GM20431 (cell line): ENCODE measurements at regions not wholly inside any gene's neighbourhood (a gene's known extent, or its start where the extent isn't known, plus 50 kb on each side); places are given as distances from the start of the nearest gene placed in this dataset.

Source experiments
- in situ Hi-C: fragments of 300-500 bp; cut with MseI, MboI; formaldehyde crosslinking; loops from one replicate; pipeline ENCODE4 v1.15.0; 2020; ENCODE audit warnings: low sequenced_read_pairs; ENCODE audit not compliant: unreplicated experiment

GRCh38 chr12:91551242-91551641 is 368.6 kb upstream of the DCN start:
- in situ Hi-C loops = no loop called here

- in situ Hi-C loops = no loop called here
Observed at GRCh38 chr12:91542666-91543065, 360.0 kb upstream of the DCN start.

GRCh38 chr12:91542067-91542466 is 359.4 kb upstream of the DCN start:
- in situ Hi-C loops = no loop called here

- in situ Hi-C loops = no loop called here
Observed at GRCh38 chr12:91538418-91538817, 355.8 kb upstream of the DCN start.

- in situ Hi-C loops = no loop called here
Observed at GRCh38 chr12:91533366-91533765, 350.7 kb upstream of the DCN start.

- in situ Hi-C loops = no loop called here
Observed at GRCh38 chr12:91529829-91530228, 347.2 kb upstream of the DCN start.

- in situ Hi-C loops = no loop called here
Observed at GRCh38 chr12:91523831-91524230, 341.2 kb upstream of the DCN start.

- in situ Hi-C loops = no loop called here
Observed at GRCh38 chr12:91516695-91517047, 334.1 kb upstream of the DCN start.

- in situ Hi-C loops = no loop called here
Observed at GRCh38 chr12:91515944-91516694, 333.5 kb upstream of the DCN start.

GRCh38 chr12:91513313-91513712 is 330.7 kb upstream of the DCN start:
- in situ Hi-C loops = no loop called here

GRCh38 chr12:91511795-91512420 is 329.3 kb upstream of the DCN start:
- in situ Hi-C loops = no loop called here

GRCh38 chr12:91507754-91508153 is 325.1 kb upstream of the DCN start:
- in situ Hi-C loops = no loop called here

- in situ Hi-C loops = no loop called here
Observed at GRCh38 chr12:91506452-91506851, 323.8 kb upstream of the DCN start.

- in situ Hi-C loops = no loop called here
Observed at GRCh38 chr12:91505006-91505405, 322.4 kb upstream of the DCN start.

- in situ Hi-C loops = no loop called here
Observed at GRCh38 chr12:91502208-91502607, 319.6 kb upstream of the DCN start.

- in situ Hi-C loops = no loop called here
Observed at GRCh38 chr12:91496337-91496736, 313.7 kb upstream of the DCN start.

GRCh38 chr12:91493308-91493707 is 310.7 kb upstream of the DCN start:
- in situ Hi-C loops = no loop called here

- in situ Hi-C loops = no loop called here
Observed at GRCh38 chr12:91492648-91493047, 310.0 kb upstream of the DCN start.

GRCh38 chr12:91490667-91491311 is 308.2 kb upstream of the DCN start:
- in situ Hi-C loops = no loop called here

GRCh38 chr12:91483471-91483985 is 300.9 kb upstream of the DCN start:
- in situ Hi-C loops = no loop called here

GRCh38 chr12:91482231-91482630 is 299.6 kb upstream of the DCN start:
- in situ Hi-C loops = no loop called here
